ENCODE measurements at regions not wholly inside any gene's neighbourhood (a gene's known extent, or its start where the extent isn't known, plus 50 kb on each side); places are given as distances from the start of the nearest gene placed in this dataset.

DNA sequence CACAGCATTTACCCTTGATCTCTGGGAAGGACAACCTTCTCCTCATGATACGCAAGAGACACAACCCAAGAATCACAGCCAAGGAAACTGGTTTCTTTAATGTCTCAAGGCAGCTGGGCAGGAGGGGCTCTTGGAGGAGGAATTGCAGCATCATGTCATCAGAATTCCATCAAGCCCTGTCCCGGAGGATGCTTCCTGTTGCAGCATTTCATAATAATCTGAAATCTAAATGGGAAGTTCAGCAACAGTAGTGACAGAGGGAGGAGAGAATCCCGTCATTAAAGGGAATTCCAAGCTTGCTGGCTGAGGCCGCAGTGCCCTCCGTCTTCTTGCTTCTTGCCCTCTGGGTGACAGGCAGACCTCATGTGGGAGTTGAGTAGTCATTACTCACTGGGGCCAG is 192.7 kb downstream of the TENT4A start:
- Histone ChIP-seq H3K23ac (ENCODE audit: low read length) (no peak overlapping the region), H2BK5ac (ENCODE audit: low read length) (no peak overlapping the region), H3K9ac (ENCODE audit: low read length) (no peak overlapping the region), H3K4me1 (ENCODE audit: control insufficient read depth, low read depth, low read length) (no peaks in the 10 kb centered on the region), H4K8ac (ENCODE audit: low read depth, low read length) (no peak overlapping the region), H3K4ac (ENCODE audit: low read depth, low read length) (no peak overlapping the region), H3K27me3 (ENCODE audit: insufficient read depth, low read length, poor library complexity) (no peaks in the 10 kb centered on the region), H3K4me3 (ENCODE audit: low read length) (no peak overlapping the region), H2AK5ac (ENCODE audit: low read length) (no peak overlapping the region), H3K56ac (ENCODE audit: low read length) (no peak overlapping the region), H2BK15ac (replicated peaks; ENCODE audit: low read depth) (no peak overlapping the region), H3K18ac (ENCODE audit: low read length) (no peak overlapping the region), H2BK120ac (ENCODE audit: low read depth, low read length) (no peak overlapping the region), H3K79me2 (ENCODE audit: control insufficient read depth, insufficient read depth, low read length) (no peaks in the 10 kb centered on the region), H4K5ac (ENCODE audit: low read length) (no peak overlapping the region), H3K36me3 (ENCODE audit: control insufficient read depth, insufficient read depth, low read length) (no peaks in the 10 kb centered on the region), H3K79me1 (ENCODE audit: low read length) (no peaks in the 10 kb centered on the region), H3K4me2 (ENCODE audit: low read length) (no peak overlapping the region), H3K27ac (ENCODE audit: low read depth, low read length) (no peak overlapping the region)
- DNase-seq, result peak; percentile 32
- WGBS (ENCODE audit: extremely low coverage, insufficient coverage, low lambda C conversion rate), result no CpG with 5 or more reads among the region's 5 CpGs

- no CpG with 5 or more reads among the region's 8 CpGs for WGBS (ENCODE audit: extremely low coverage, insufficient coverage, low lambda C conversion rate)
- no peak overlapping the region for H3K18ac ChIP-seq (ENCODE audit: low read length)
- peak; percentile 6 for DNase-seq
- H4K5ac ChIP-seq (ENCODE audit: low read length), result no peak overlapping the region
- no peak overlapping the region for H3K4me3 ChIP-seq (ENCODE audit: low read length)
- H2AK5ac ChIP-seq (ENCODE audit: low read length), result no peak overlapping the region
- H3K27me3 ChIP-seq (ENCODE audit: insufficient read depth, low read length, poor library complexity), result no peaks in the 10 kb centered on the region
- H2BK15ac ChIP-seq (replicated peaks; ENCODE audit: low read depth), result no peak overlapping the region
- no peak overlapping the region for H3K9ac ChIP-seq (ENCODE audit: low read length)
- H3K4me1 ChIP-seq (ENCODE audit: control insufficient read depth, low read depth, low read length), result no peaks in the 10 kb centered on the region
- H2BK5ac ChIP-seq (ENCODE audit: low read length), result no peak overlapping the region
- H4K8ac ChIP-seq (ENCODE audit: low read depth, low read length), result no peak overlapping the region
- no peak overlapping the region for H3K4me2 ChIP-seq (ENCODE audit: low read length)
- no peaks in the 10 kb centered on the region for H3K36me3 ChIP-seq (ENCODE audit: control insufficient read depth, insufficient read depth, low read length)
- no peak overlapping the region for H3K56ac ChIP-seq (ENCODE audit: low read length)
- H3K23ac ChIP-seq (ENCODE audit: low read length), result no peak overlapping the region
- no peaks in the 10 kb centered on the region for H3K79me1 ChIP-seq (ENCODE audit: low read length)
- H3K4ac ChIP-seq (ENCODE audit: low read depth, low read length), result no peak overlapping the region
- no peak overlapping the region for H3K27ac ChIP-seq (ENCODE audit: low read depth, low read length)
- no peaks in the 10 kb centered on the region for H3K79me2 ChIP-seq (ENCODE audit: control insufficient read depth, insufficient read depth, low read length)
- no peak overlapping the region for H2BK120ac ChIP-seq (ENCODE audit: low read depth, low read length)
Measured at GRCh38 chr5:6907320-6907918, 194.2 kb downstream of the TENT4A start.

GRCh38 chr5:6909901-6910300 is 196.7 kb downstream of the TENT4A start:
- no peak overlapping the region for H3K9ac ChIP-seq (ENCODE audit: low read length)
- DNase-seq, result no peak
- H2BK15ac ChIP-seq (replicated peaks; ENCODE audit: low read depth), result no peak overlapping the region
- no peak overlapping the region for H2BK120ac ChIP-seq (ENCODE audit: low read depth, low read length)
- no peaks in the 10 kb centered on the region for H3K4me1 ChIP-seq (ENCODE audit: control insufficient read depth, low read depth, low read length)
- no peaks in the 10 kb centered on the region for H3K79me2 ChIP-seq (ENCODE audit: control insufficient read depth, insufficient read depth, low read length)
- no peak overlapping the region for H2BK5ac ChIP-seq (ENCODE audit: low read length)
- no peak overlapping the region for H4K5ac ChIP-seq (ENCODE audit: low read length)
- no peak overlapping the region for H3K4me2 ChIP-seq (ENCODE audit: low read length)
- H3K18ac ChIP-seq (ENCODE audit: low read length), result no peak overlapping the region
- no peak overlapping the region for H3K23ac ChIP-seq (ENCODE audit: low read length)
- no peak overlapping the region for H3K4ac ChIP-seq (ENCODE audit: low read depth, low read length)
- no peak overlapping the region for H4K8ac ChIP-seq (ENCODE audit: low read depth, low read length)
- no peak overlapping the region for H3K4me3 ChIP-seq (ENCODE audit: low read length)
- H3K79me1 ChIP-seq (ENCODE audit: low read length), result no peaks in the 10 kb centered on the region
- no peak overlapping the region for H3K56ac ChIP-seq (ENCODE audit: low read length)
- H3K36me3 ChIP-seq (ENCODE audit: control insufficient read depth, insufficient read depth, low read length), result no peaks in the 10 kb centered on the region
- no peak overlapping the region for H3K27ac ChIP-seq (ENCODE audit: low read depth, low read length)
- no peak overlapping the region for H2AK5ac ChIP-seq (ENCODE audit: low read length)
- H3K27me3 ChIP-seq (ENCODE audit: insufficient read depth, low read length, poor library complexity), result no peaks in the 10 kb centered on the region
- no CpG with 5 or more reads among the region's 4 CpGs for WGBS (ENCODE audit: extremely low coverage, insufficient coverage, low lambda C conversion rate)

GRCh38 chr5:6910950-6911349 is 197.7 kb downstream of the TENT4A start:
- no peaks in the 10 kb centered on the region for H3K36me3 ChIP-seq (ENCODE audit: control insufficient read depth, insufficient read depth, low read length)
- H3K4ac ChIP-seq (ENCODE audit: low read depth, low read length), result no peak overlapping the region
- H3K4me1 ChIP-seq (ENCODE audit: control insufficient read depth, low read depth, low read length), result no peaks in the 10 kb centered on the region
- H2BK120ac ChIP-seq (ENCODE audit: low read depth, low read length), result no peak overlapping the region
- no peak overlapping the region for H3K4me2 ChIP-seq (ENCODE audit: low read length)
- no peak overlapping the region for H2AK5ac ChIP-seq (ENCODE audit: low read length)
- H3K79me2 ChIP-seq (ENCODE audit: control insufficient read depth, insufficient read depth, low read length), result no peaks in the 10 kb centered on the region
- no peaks in the 10 kb centered on the region for H3K27me3 ChIP-seq (ENCODE audit: insufficient read depth, low read length, poor library complexity)
- no peaks in the 10 kb centered on the region for H3K79me1 ChIP-seq (ENCODE audit: low read length)
- no peak overlapping the region for H3K27ac ChIP-seq (ENCODE audit: low read depth, low read length)
- H3K4me3 ChIP-seq (ENCODE audit: low read length), result no peak overlapping the region
- no peak overlapping the region for H4K5ac ChIP-seq (ENCODE audit: low read length)
- no peak overlapping the region for H3K56ac ChIP-seq (ENCODE audit: low read length)
- no CpG with 5 or more reads among the region's 3 CpGs for WGBS (ENCODE audit: extremely low coverage, insufficient coverage, low lambda C conversion rate)
- H3K18ac ChIP-seq (ENCODE audit: low read length), result no peak overlapping the region
- H3K23ac ChIP-seq (ENCODE audit: low read length), result no peak overlapping the region
- no peak overlapping the region for H2BK15ac ChIP-seq (replicated peaks; ENCODE audit: low read depth)
- no peak overlapping the region for H4K8ac ChIP-seq (ENCODE audit: low read depth, low read length)
- no peak overlapping the region for H3K9ac ChIP-seq (ENCODE audit: low read length)
- no peak overlapping the region for H2BK5ac ChIP-seq (ENCODE audit: low read length)
- DNase-seq, result no peak

- no peaks in the 10 kb centered on the region for H3K79me2 ChIP-seq (ENCODE audit: control insufficient read depth, insufficient read depth, low read length)
- H3K4me3 ChIP-seq (ENCODE audit: low read length), result no peak overlapping the region
- H3K4ac ChIP-seq (ENCODE audit: low read depth, low read length), result no peak overlapping the region
- H3K27me3 ChIP-seq (ENCODE audit: insufficient read depth, low read length, poor library complexity), result no peaks in the 10 kb centered on the region
- no CpG with 5 or more reads among the region's 2 CpGs for WGBS (ENCODE audit: extremely low coverage, insufficient coverage, low lambda C conversion rate)
- no peaks in the 10 kb centered on the region for H3K4me1 ChIP-seq (ENCODE audit: control insufficient read depth, low read depth, low read length)
- no peak for DNase-seq
- no peak overlapping the region for H3K23ac ChIP-seq (ENCODE audit: low read length)
- no peak overlapping the region for H3K4me2 ChIP-seq (ENCODE audit: low read length)
- no peak overlapping the region for H2BK5ac ChIP-seq (ENCODE audit: low read length)
- H2BK15ac ChIP-seq (replicated peaks; ENCODE audit: low read depth), result no peak overlapping the region
- no peak overlapping the region for H4K5ac ChIP-seq (ENCODE audit: low read length)
- H3K56ac ChIP-seq (ENCODE audit: low read length), result no peak overlapping the region
- H3K27ac ChIP-seq (ENCODE audit: low read depth, low read length), result no peak overlapping the region
- no peak overlapping the region for H3K18ac ChIP-seq (ENCODE audit: low read length)
- H3K9ac ChIP-seq (ENCODE audit: low read length), result no peak overlapping the region
- no peak overlapping the region for H2AK5ac ChIP-seq (ENCODE audit: low read length)
- no peaks in the 10 kb centered on the region for H3K79me1 ChIP-seq (ENCODE audit: low read length)
- no peak overlapping the region for H4K8ac ChIP-seq (ENCODE audit: low read depth, low read length)
- H3K36me3 ChIP-seq (ENCODE audit: control insufficient read depth, insufficient read depth, low read length), result no peaks in the 10 kb centered on the region
- H2BK120ac ChIP-seq (ENCODE audit: low read depth, low read length), result no peak overlapping the region
Measured at GRCh38 chr5:6914347-6914746, 201.1 kb downstream of the TENT4A start.

GRCh38 chr5:6915574-6915973 is 202.3 kb downstream of the TENT4A start:
- H3K56ac ChIP-seq (ENCODE audit: low read length), result no peak overlapping the region
- H2BK5ac ChIP-seq (ENCODE audit: low read length), result no peak overlapping the region
- H3K4me2 ChIP-seq (ENCODE audit: low read length), result no peak overlapping the region
- H3K9ac ChIP-seq (ENCODE audit: low read length), result no peak overlapping the region
- H3K4me3 ChIP-seq (ENCODE audit: low read length), result no peak overlapping the region
- H3K18ac ChIP-seq (ENCODE audit: low read length), result no peak overlapping the region
- WGBS (ENCODE audit: extremely low coverage, insufficient coverage, low lambda C conversion rate), result no CpG with 5 or more reads among the region's 3 CpGs
- H3K79me2 ChIP-seq (ENCODE audit: control insufficient read depth, insufficient read depth, low read length), result no peaks in the 10 kb centered on the region
- no peaks in the 10 kb centered on the region for H3K36me3 ChIP-seq (ENCODE audit: control insufficient read depth, insufficient read depth, low read length)
- no peak overlapping the region for H4K8ac ChIP-seq (ENCODE audit: low read depth, low read length)
- no peak overlapping the region for H2BK15ac ChIP-seq (replicated peaks; ENCODE audit: low read depth)
- H3K4me1 ChIP-seq (ENCODE audit: control insufficient read depth, low read depth, low read length), result no peaks in the 10 kb centered on the region
- DNase-seq, result no peak
- H3K4ac ChIP-seq (ENCODE audit: low read depth, low read length), result no peak overlapping the region
- no peak overlapping the region for H2AK5ac ChIP-seq (ENCODE audit: low read length)
- no peak overlapping the region for H4K5ac ChIP-seq (ENCODE audit: low read length)
- H3K23ac ChIP-seq (ENCODE audit: low read length), result no peak overlapping the region
- H3K79me1 ChIP-seq (ENCODE audit: low read length), result no peaks in the 10 kb centered on the region
- no peak overlapping the region for H2BK120ac ChIP-seq (ENCODE audit: low read depth, low read length)
- H3K27ac ChIP-seq (ENCODE audit: low read depth, low read length), result no peak overlapping the region
- no peaks in the 10 kb centered on the region for H3K27me3 ChIP-seq (ENCODE audit: insufficient read depth, low read length, poor library complexity)

Measured in mesendoderm (in vitro differentiated cells).